ENCODE measurements at regions not wholly inside any gene's neighbourhood (a gene's known extent, or its start where the extent isn't known, plus 50 kb on each side); places are given as distances from the start of the nearest gene placed in this dataset.

DNA sequence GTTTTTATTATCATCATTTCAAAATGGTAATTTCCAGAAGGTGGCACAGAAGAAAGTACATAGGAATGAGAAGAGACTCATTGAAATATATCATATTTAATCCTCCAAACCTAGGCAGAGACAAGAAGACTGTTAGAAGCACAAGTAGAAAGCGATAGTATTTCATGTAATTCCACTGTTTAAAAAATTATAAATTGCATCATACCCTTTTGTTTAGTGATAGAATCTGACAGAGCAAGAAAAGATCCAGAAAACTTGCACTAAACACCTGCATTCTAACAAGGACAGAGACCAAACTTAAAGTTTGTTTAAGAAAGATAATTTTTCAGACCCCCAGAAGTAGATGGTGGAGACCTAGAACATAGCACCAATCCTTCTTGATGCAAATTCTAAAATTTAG is 56.9 kb upstream of the CD96 start:
- no peaks in the 10 kb centered on the region for H3K27me3 ChIP-seq (ENCODE audit: control insufficient read depth in 2 of 2, insufficient read depth in 2 of 2, low read length in 2 of 2)
- H3K4me3 ChIP-seq (ENCODE audit: low read length in 2 of 2), result no peak overlapping the region
- no peaks in the 10 kb centered on the region for H3K9me3 ChIP-seq (ENCODE audit: control insufficient read depth in 2 of 2, low read length in 2 of 2)
- H3K9ac ChIP-seq (ENCODE audit: low read depth in 1 of 2, low read length in 2 of 2), result no peak overlapping the region
- H3K36me3 ChIP-seq (ENCODE audit: control insufficient read depth in 2 of 2, insufficient read depth in 2 of 2, low read length in 2 of 2), result no peaks in the 10 kb centered on the region
- no peaks in the 10 kb centered on the region for H3K4me1 ChIP-seq (ENCODE audit: control insufficient read depth in 2 of 2, insufficient read depth in 2 of 2, low read length in 2 of 2)
- H3K27ac ChIP-seq (ENCODE audit: low read depth in 2 of 2, low read length in 2 of 2), result no peak overlapping the region

Measured in mucosa of rectum (tissue), 2 donors.